GM23338 (cell line): ENCODE measurements at regions not wholly inside any gene's neighbourhood (a gene's known extent, or its start where the extent isn't known, plus 50 kb on each side); places are given as distances from the start of the nearest gene placed in this dataset.
"Not testable (repeated sequence)": the region's sequence is repeated elsewhere in the genome, so short reads cannot be mapped to it uniquely, and the experiment has no call there.

Experiments
- TF ChIP-seq, protein P1 (sequence below), 2 experiments: fragments of 200-600 bp in 1 of 2; sonication (generic) in 1 of 2; conservative IDR thresholded peaks; 2 replicates each; pipeline versions ENCODE4 v1.5.1 to v1.6.1; 2016 to 2017; ENCODE audit warnings: antibody characterized with exemption in 2 of 2, low read depth in 2 of 2, mild to moderate bottlenecking in 2 of 2, moderate library complexity in 1 of 2
- TF ChIP-seq, protein P2 (sequence below): IDR thresholded peaks from 2 replicates; pipeline ENCODE4 v1.6.1; 2016; ENCODE audit warnings: antibody characterized with exemption

DNA sequence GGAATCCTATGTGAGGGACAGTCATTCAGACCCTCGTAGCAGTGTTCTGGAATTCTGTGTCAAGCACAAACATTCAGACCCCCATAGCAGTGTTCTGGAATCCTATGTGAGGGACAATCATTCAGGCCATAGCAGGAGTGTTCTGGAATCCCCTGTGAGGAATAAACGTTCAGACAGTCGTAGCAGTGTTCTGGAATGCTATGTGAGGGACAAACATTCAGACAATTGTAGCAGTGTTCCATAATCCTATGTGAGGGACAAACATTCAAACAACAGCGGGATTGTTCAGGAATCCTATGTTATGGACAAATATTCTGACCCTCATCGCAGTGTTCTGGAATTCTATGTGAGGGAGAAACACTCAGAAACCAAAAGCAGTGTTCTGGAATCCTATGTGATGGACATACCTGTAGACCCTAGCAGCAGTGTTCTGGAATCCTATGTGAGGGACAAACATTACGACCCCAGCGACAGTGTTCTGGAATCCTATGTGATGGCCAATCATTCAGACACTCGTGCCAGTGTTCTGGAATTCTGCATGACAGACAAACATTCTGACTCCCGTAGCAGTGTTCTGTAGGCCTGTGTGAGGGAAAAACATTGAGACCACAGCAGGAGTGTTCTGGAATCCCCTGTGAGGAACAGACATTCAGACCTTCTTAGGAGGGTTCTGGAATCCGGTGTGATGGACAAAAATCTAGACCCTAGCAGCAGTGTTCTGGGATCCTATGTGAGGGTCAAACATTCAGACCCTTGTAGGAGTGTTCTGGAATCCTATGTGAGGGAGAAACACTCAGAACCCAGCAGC lies 388.1 kb upstream of the SPATA31A5 start:
- TF ChIP-seq, protein P1, sequence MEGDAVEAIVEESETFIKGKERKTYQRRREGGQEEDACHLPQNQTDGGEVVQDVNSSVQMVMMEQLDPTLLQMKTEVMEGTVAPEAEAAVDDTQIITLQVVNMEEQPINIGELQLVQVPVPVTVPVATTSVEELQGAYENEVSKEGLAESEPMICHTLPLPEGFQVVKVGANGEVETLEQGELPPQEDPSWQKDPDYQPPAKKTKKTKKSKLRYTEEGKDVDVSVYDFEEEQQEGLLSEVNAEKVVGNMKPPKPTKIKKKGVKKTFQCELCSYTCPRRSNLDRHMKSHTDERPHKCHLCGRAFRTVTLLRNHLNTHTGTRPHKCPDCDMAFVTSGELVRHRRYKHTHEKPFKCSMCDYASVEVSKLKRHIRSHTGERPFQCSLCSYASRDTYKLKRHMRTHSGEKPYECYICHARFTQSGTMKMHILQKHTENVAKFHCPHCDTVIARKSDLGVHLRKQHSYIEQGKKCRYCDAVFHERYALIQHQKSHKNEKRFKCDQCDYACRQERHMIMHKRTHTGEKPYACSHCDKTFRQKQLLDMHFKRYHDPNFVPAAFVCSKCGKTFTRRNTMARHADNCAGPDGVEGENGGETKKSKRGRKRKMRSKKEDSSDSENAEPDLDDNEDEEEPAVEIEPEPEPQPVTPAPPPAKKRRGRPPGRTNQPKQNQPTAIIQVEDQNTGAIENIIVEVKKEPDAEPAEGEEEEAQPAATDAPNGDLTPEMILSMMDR (conservative IDR thresholded peaks at IDR 0.05; ENCODE audit: low read depth in 2 of 2) = not testable (repeated sequence)
- TF ChIP-seq, protein P2, sequence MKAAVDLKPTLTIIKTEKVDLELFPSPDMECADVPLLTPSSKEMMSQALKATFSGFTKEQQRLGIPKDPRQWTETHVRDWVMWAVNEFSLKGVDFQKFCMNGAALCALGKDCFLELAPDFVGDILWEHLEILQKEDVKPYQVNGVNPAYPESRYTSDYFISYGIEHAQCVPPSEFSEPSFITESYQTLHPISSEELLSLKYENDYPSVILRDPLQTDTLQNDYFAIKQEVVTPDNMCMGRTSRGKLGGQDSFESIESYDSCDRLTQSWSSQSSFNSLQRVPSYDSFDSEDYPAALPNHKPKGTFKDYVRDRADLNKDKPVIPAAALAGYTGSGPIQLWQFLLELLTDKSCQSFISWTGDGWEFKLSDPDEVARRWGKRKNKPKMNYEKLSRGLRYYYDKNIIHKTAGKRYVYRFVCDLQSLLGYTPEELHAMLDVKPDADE = not testable (repeated sequence)
